ENCODE measurements at regions not wholly inside any gene's neighbourhood (a gene's known extent, or its start where the extent isn't known, plus 50 kb on each side); places are given as distances from the start of the nearest gene placed in this dataset.
"Not testable (repeated sequence)": the region's sequence is repeated elsewhere in the genome, so short reads cannot be mapped to it uniquely, and the experiment has no call there.

- Histone ChIP-seq H3K27ac (no peak overlapping the region), H3K36me3 (no peaks in the 10 kb centered on the region), H3K4me1 (no peaks in the 10 kb centered on the region), H3K27me3 (no peaks in the 10 kb centered on the region), H3K9me3 (no peaks in the 10 kb centered on the region), H3K4me3 (no peak overlapping the region)
- intact Hi-C loops (cut with DNase I): no loop called here
- whole genome bisulfite sequencing, 2 donors: 88 to 97% methylated on average over 5 to 7 of the region's 7 CpGs
- no peak for DNase-seq
- TF ChIP-seq CTCF (IDR thresholded peaks at IDR 0.05): no peak
- TF ChIP-seq POLR2A (IDR thresholded peaks at IDR 0.05): no peak
These were observed 208.1 kb downstream of the MEMO1 start for GRCh38 chr2:31802711-31803110.

- WGBS, 2 donors: 79 to 86% methylated on average over 4 of the region's 4 CpGs
- H3K27me3 ChIP-seq; H3K4me1 ChIP-seq; H3K27ac ChIP-seq; intact Hi-C loops (cut with DNase I); H3K4me3 ChIP-seq; H3K36me3 ChIP-seq; DNase-seq: not testable (repeated sequence)
- H3K9me3 ChIP-seq: peaks cover 0 to 15% (median 0%) of the 10 kb centered on the region in 3 donors
These were observed 211.5 kb downstream of the MEMO1 start for GRCh38 chr2:31799282-31799681.

DNA sequence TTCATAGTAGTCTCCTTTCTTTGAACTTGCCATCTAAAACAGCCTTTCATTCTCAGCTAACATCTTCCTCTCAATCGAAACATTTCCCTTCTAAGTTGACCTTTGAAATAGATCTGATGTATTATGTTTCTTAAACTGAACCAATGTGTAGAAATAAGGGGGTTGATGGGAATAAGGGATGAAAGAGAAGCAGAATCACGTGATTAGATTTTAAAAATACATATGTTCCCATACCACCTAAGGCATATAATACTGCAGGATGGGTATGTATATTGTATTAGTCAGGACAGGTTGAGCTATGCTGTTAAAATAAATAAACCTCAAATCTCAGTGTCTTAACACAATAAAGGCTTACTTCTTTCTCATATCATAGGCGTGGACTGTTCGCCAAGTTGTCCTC lies 207.5 kb upstream of the SRD5A2 start:
- Histone ChIP-seq H3K36me3 (no peaks in the 10 kb centered on the region), H3K4me3 (no peak overlapping the region), H3K27me3 (no peaks in the 10 kb centered on the region), H3K27ac (no peak overlapping the region), H3K4me1 (no peaks in the 10 kb centered on the region), H3K9me3 (no peaks in the 10 kb centered on the region)
- intact Hi-C loops (cut with DNase I): no loop called here
- no peak for DNase-seq
- WGBS, 2 donors: 72 to 79% methylated on average over 4 of the region's 4 CpGs
- TF ChIP-seq CTCF (IDR thresholded peaks at IDR 0.05) (no peak), POLR2A (IDR thresholded peaks at IDR 0.05) (no peak)

- no peaks in the 10 kb centered on the region for H3K9me3 ChIP-seq
- H3K27ac ChIP-seq: no peak overlapping the region
- no peaks in the 10 kb centered on the region for H3K4me1 ChIP-seq
- intact Hi-C loops (cut with DNase I): no loop called here
- TF ChIP-seq CTCF (IDR thresholded peaks at IDR 0.05): no peak
- no peak for TF ChIP-seq POLR2A (IDR thresholded peaks at IDR 0.05)
- no peak for DNase-seq
- H3K4me3 ChIP-seq: no peak overlapping the region
- H3K27me3 ChIP-seq: no peaks in the 10 kb centered on the region
- 49 to 56% methylated on average over 2 of the region's 2 CpGs for WGBS, 2 donors
- H3K36me3 ChIP-seq: no peaks in the 10 kb centered on the region
These were observed 205.1 kb upstream of the SRD5A2 start for GRCh38 chr2:31785876-31786275.

- no peaks in the 10 kb centered on the region for H3K9me3 ChIP-seq
- intact Hi-C loops (cut with DNase I): no loop called here
- TF ChIP-seq CTCF (IDR thresholded peaks at IDR 0.05) (no peak), POLR2A (IDR thresholded peaks at IDR 0.05) (no peak)
- H3K4me1 ChIP-seq: no peaks in the 10 kb centered on the region
- DNase-seq: no peak
- no peak overlapping the region for H3K4me3 ChIP-seq
- no peak overlapping the region for H3K27ac ChIP-seq
- H3K27me3 ChIP-seq: no peaks in the 10 kb centered on the region
- no peaks in the 10 kb centered on the region for H3K36me3 ChIP-seq
These were observed 204.1 kb upstream of the SRD5A2 start for GRCh38 chr2:31784868-31785267.

DNA sequence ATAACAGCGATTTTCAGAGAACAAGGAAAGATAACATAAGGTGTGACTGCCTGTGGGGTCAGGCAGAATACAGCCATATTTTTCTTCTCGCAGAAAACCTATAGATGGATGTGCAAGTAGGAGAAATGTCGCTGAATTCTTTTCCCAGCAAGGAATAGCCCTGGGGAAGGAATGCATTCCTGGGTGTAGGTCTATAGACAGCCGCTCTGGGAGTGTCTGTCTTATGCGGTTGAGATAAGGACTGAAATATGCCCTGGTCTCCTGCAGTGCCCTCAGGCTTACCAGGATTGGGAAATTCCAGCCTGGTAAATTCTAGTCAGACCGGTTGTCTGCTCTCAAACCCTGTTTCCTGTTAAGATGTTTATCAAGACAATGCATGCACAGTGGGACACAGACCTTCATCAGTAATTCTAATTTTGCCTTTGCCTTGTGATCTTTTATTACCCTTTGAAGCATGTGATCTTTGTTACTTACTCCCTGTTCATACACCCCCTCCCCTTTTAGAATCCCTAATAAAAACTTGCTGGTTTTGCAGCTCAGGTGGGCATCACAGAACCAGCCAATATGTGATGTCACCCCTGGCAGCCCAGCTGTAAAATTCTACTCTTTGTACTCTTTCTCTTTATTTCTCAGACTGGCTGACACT lies 202.8 kb upstream of the SRD5A2 start:
- H3K9me3 ChIP-seq; H3K27me3 ChIP-seq; DNase-seq; intact Hi-C loops (cut with DNase I); H3K4me1 ChIP-seq; H3K4me3 ChIP-seq; H3K36me3 ChIP-seq; H3K27ac ChIP-seq: not testable (repeated sequence)
- 48 to 74% methylated on average over 6 of the region's 6 CpGs for WGBS, 2 donors

Data from esophagus squamous epithelium (tissue), 5 donors.